LNCAP (cell line): ENCODE measurements at regions not wholly inside any gene's neighbourhood (a gene's known extent, or its start where the extent isn't known, plus 50 kb on each side); places are given as distances from the start of the nearest gene placed in this dataset.

Source experiments
- TF ChIP-seq, protein P1 (sequence below): fragments of 450-650 bp; IDR thresholded peaks from 2 replicates; pipeline ENCODE4 v1.5.1; 2017; ENCODE audit warnings: mild to moderate bottlenecking

DNA sequence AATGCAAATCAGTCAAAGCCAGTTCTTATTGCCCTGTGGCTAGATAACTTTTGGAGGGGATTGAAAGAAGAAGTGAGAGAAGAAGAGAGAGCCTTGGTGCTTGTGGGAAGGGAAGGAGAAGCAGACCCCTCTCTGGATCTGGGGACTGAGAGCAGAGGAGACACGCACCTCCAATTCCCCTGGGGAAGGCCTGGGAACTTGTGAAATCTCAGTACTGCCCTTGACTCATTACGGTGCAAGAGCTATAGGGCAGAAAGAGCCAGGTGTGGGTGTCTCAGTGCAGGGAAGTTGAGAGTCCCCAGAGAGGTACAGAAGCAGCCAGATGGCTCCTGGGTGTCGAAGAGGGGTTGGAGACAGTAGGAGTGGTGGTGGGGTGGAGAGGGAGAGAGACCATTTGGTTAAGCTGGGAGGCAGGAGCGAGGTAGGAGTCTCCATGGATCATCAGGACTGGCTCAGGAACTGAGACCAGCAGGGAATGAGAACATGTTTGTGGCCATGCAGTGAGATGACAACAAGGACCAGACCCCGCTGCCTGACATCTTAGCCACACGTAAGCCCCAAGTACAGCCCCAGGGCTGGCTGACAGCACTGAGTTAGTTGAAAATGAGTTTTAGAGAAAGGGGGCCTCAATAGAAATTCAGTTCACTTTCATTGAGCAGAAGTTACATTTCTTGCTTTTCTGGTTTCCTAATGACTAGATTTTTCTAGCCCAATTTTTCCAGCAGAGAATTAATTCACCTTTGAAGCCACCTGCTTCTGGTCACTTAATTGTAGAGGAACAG is 238.2 kb downstream of the BUB3 start:
- TF ChIP-seq, protein P1, sequence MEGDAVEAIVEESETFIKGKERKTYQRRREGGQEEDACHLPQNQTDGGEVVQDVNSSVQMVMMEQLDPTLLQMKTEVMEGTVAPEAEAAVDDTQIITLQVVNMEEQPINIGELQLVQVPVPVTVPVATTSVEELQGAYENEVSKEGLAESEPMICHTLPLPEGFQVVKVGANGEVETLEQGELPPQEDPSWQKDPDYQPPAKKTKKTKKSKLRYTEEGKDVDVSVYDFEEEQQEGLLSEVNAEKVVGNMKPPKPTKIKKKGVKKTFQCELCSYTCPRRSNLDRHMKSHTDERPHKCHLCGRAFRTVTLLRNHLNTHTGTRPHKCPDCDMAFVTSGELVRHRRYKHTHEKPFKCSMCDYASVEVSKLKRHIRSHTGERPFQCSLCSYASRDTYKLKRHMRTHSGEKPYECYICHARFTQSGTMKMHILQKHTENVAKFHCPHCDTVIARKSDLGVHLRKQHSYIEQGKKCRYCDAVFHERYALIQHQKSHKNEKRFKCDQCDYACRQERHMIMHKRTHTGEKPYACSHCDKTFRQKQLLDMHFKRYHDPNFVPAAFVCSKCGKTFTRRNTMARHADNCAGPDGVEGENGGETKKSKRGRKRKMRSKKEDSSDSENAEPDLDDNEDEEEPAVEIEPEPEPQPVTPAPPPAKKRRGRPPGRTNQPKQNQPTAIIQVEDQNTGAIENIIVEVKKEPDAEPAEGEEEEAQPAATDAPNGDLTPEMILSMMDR, result no peak

DNA sequence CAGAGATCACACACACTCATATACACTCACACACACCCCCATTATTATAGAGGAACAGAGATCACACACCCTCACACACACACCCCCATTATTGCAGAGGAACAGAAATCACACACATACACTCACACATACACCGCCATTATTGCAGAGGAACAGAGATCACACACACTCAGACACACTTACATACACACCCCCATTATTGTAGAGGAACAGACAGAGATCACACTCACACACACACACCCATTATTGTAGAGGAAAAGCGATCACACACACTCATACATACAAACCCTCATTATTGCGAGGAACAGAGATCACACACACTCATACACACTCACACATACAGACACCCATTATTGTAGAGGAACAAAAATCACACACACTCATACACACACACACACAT is 239.0 kb downstream of the BUB3 start:
- TF ChIP-seq, protein P1, result no peak

DNA sequence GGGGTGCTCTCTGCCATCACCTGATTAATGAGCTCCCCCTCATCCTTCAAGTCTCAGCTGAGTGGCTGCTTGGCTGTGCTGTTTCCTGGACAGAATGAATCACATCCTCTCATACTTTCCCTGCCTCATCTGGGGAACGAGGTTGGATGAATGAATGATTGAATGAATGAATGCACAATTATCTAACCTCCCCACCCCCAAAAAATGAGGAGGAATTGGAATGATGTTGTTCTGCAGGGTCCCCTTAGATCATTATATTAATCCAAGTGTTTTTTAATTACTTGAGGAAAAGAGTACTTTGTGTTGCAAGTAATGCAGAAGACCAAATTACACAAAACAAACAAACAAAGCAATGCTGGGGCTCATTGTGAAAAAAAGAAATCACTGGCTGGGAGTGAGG is 240.2 kb downstream of the BUB3 start:
- TF ChIP-seq, protein P1, result no peak

DNA sequence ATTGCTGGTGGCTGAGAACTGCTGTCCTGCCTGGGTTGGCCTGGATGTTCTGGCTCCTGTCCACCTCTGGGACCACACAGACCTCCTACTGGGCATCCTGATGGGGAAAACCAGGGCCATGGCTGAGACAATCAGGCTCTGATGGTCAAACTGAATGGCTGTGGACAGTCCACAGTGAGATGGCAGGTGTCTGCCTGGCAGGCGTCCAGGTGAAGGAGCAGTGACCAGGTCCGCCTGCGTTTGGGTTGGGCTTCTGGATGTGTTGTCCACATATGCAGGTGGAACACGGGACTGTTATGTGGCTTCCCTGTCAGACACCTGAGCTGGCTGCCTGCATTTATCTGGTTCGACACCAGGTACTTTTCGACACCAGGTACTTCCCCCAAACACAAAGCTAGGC is 241.7 kb downstream of the BUB3 start:
- TF ChIP-seq, protein P1, result no peak

DNA sequence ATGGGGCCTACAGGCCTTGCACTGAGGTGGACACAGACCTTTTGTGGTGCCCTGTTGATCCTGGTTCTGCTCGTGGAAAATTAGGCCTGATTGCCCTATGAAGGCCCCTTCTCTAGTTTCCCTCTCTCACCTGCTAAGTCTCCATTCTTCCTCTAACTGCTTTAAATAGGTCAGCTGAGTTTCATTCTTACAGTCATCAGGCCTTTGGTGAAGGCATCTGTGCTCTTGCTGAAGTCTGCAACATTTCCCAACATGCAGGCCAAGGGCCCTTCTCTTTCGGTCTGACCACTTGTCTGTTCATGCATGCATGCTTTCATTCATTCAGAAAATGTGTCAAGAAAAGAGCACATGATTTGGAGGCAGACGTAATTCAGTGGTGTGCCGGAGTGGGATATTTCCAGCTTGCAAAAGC is 244.0 kb downstream of the BUB3 start:
- TF ChIP-seq, protein P1, result no peak

DNA sequence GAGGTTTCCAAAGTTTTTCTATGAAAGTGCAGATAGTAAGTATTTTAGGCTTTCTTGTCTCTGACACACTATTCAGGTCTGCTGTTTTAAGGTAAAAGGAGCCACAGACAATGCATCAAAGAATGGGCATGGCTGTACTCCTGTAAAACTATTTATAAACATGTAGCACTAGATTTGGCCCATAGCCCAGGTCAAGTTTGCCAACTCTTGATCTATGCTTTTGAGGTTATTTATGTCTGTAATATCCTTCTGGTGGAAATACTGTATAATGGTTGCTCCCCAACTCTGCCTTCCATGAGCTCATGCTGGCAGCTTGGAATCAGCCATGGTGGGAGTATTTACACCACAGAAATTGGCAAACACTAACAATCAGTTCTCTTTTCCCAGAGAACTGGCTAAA is 244.6 kb downstream of the BUB3 start:
- TF ChIP-seq, protein P1, result no peak

DNA sequence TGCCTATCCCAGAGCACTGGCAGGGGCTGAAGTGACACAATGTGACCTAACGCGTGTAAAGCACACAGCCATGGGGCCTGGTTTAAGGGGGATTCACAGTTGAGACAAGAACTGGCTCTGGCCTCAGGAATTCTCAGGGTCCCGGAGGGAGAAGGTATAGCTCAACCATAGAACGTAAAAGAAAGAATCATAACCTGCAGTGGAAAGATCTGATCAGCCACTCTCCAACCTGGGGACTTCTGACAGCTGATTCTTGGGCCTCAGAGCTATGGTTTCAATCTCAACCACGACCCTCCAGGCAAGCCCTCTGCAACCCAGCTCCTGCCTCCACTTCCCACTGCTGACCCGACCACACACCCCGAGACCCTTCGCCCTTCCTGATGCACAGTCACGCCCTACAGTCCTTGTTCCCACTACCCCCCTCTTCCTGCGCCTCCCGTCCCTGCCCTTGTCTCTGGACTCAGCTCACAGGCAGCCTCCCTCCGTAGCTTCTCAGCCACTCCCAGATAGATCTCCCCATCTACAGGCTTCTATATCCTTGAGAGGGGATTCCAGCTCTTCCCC is 245.2 kb downstream of the BUB3 start:
- TF ChIP-seq, protein P1, result no peak
